DMS114 treated with DMSO at 0.1 percent for 48 hours (cell line): ENCODE measurements at regions not wholly inside any gene's neighbourhood (a gene's known extent, or its start where the extent isn't known, plus 50 kb on each side); places are given as distances from the start of the nearest gene placed in this dataset.
"Not testable (repeated sequence)": the region's sequence is repeated elsewhere in the genome, so short reads cannot be mapped to it uniquely, and the experiment has no call there.

ENCODE experiments used
- DNase-seq: peaks from one replicate; lab custom pipeline; 2025; ENCODE audit not compliant: unreplicated experiment; lab: John Stamatoyannopoulos, UW

- DNase-seq, result no peak
These were observed 851.2 kb upstream of the EYS start for GRCh38 chr6:66558189-66558588.

- no peak for DNase-seq
These were observed 849.9 kb upstream of the EYS start for GRCh38 chr6:66556936-66557335.

GRCh38 chr6:66555082-66555481, 848.1 kb upstream of the EYS start:
- no peak for DNase-seq

- no peak for DNase-seq
These were observed 846.4 kb upstream of the EYS start for GRCh38 chr6:66553441-66553840.

- DNase-seq, result no peak
These were observed 831.6 kb upstream of the EYS start for GRCh38 chr6:66538551-66539135.

GRCh38 chr6:66533921-66534404, 826.9 kb upstream of the EYS start:
- no peak for DNase-seq

- no peak for DNase-seq
These were observed 819.0 kb upstream of the EYS start for GRCh38 chr6:66526061-66526460.

- no peak for DNase-seq
These were observed 815.8 kb upstream of the EYS start for GRCh38 chr6:66522864-66523263.

- no peak for DNase-seq
These were observed 809.4 kb upstream of the EYS start for GRCh38 chr6:66516377-66516776.

GRCh38 chr6:66508433-66508832, 801.4 kb upstream of the EYS start:
- no peak for DNase-seq

- no peak for DNase-seq
These were observed 792.8 kb upstream of the EYS start for GRCh38 chr6:66499851-66500250.

- DNase-seq, result no peak
These were observed 789.6 kb upstream of the EYS start for GRCh38 chr6:66496659-66497058.

- not testable (repeated sequence) for DNase-seq
These were observed 787.6 kb upstream of the EYS start for GRCh38 chr6:66494643-66495042.

GRCh38 chr6:66489269-66489987, 782.4 kb upstream of the EYS start:
- DNase-seq, result no peak

GRCh38 chr6:66481216-66481615, 774.2 kb upstream of the EYS start:
- DNase-seq, result no peak

- no peak for DNase-seq
These were observed 771.7 kb upstream of the EYS start for GRCh38 chr6:66478705-66479104.

GRCh38 chr6:66435321-66435720, 728.3 kb upstream of the EYS start:
- no peak for DNase-seq

- DNase-seq, result no peak
These were observed 722.2 kb upstream of the EYS start for GRCh38 chr6:66429210-66429609.

- DNase-seq, result no peak
These were observed 716.0 kb upstream of the EYS start for GRCh38 chr6:66423047-66423446.

GRCh38 chr6:66421570-66421969, 714.5 kb upstream of the EYS start:
- no peak for DNase-seq

- no peak for DNase-seq
These were observed 711.9 kb upstream of the EYS start for GRCh38 chr6:66418906-66419305.

- no peak for DNase-seq
These were observed 696.9 kb upstream of the EYS start for GRCh38 chr6:66403966-66404365.

GRCh38 chr6:66402873-66403272, 695.8 kb upstream of the EYS start:
- no peak for DNase-seq
